ENCODE measurements at regions not wholly inside any gene's neighbourhood (a gene's known extent, or its start where the extent isn't known, plus 50 kb on each side); places are given as distances from the start of the nearest gene placed in this dataset.

DNA sequence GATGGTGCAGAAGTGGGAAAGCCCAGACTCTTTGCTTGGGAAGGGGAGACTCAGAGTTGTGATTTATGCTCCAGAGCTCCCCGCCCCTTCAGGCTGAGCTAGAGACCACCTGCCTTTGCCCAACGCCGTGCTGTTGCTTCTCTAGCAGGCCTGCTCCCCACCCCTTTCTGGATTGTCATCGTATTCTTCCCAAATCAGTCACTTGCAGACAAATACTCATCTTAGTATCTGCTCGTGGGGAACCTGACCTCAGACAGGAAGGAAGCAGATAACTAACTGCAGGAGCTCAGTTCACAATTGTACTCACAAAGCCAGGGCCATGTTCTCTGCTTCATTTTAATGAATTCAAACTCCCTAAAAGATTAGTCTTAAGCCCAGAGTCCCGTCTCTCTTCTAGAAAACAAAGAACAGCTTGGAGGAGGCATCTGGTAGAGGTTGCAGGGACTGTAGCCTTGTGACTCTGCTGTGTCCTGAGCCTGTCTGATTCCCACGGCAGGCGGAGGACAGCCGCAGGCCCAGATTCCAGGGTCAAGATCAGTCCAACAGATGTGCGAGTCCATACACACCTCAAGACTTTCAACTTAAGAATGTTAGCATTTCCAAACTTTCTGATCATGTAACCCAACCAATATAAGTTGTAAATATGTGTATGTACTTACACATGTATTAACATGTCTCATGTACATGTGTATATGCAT lies 57.2 kb upstream of the GGTLC1 start:
- Histone ChIP-seq H3K36me3 (ENCODE audit: control insufficient read depth in 4 of 4, insufficient read depth in 3 of 4, low read depth in 1 of 4, low read length in 3 of 4) (no peaks in the 10 kb centered on the region), H3K4me3 (ENCODE audit: low read depth in 1 of 3, low read length in 3 of 3) (no peak overlapping the region), H3K4me1 (ENCODE audit: control insufficient read depth in 4 of 4, insufficient read depth in 4 of 4, low read length in 3 of 4) (no peaks in the 10 kb centered on the region), H3K27me3 (ENCODE audit: control insufficient read depth in 4 of 4, insufficient read depth in 4 of 4, low read length in 3 of 4) (no peaks in the 10 kb centered on the region), H3K27ac (ENCODE audit: low read depth in 1 of 2, low read length in 2 of 2) (no peak overlapping the region), H3K9me3 (ENCODE audit: control insufficient read depth in 4 of 4, low read length in 3 of 4) (no peaks in the 10 kb centered on the region), H3K9ac (ENCODE audit: low read depth in 1 of 2, low read length in 2 of 2) (no peak overlapping the region)
- DNase-seq (ENCODE audit: low spot score), result no peak
- TF ChIP-seq TAF1 (conservative IDR thresholded peaks at IDR 0.05) (no peak), EGR1 (IDR thresholded peaks at IDR 0.05; ENCODE audit: low read depth in 2 of 2) (no peak), NR2F2 (IDR thresholded peaks at IDR 0.05) (no peak), YY1 (IDR thresholded peaks at IDR 0.05) (no peak), HNF4G (IDR thresholded peaks at IDR 0.05) (no peak), RAD21 (IDR thresholded peaks at IDR 0.05) (no peak), HNF4A (conservative IDR thresholded peaks at IDR 0.05) (no peak), FOXA1 (IDR thresholded peaks at IDR 0.05) (no peak)
- TF ChIP-seq, protein P1, sequence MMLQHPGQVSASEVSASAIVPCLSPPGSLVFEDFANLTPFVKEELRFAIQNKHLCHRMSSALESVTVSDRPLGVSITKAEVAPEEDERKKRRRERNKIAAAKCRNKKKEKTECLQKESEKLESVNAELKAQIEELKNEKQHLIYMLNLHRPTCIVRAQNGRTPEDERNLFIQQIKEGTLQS (IDR thresholded peaks at IDR 0.05), result no peak
- WGBS, result 79% methylated on average over 10 of the region's 10 CpGs

DNA sequence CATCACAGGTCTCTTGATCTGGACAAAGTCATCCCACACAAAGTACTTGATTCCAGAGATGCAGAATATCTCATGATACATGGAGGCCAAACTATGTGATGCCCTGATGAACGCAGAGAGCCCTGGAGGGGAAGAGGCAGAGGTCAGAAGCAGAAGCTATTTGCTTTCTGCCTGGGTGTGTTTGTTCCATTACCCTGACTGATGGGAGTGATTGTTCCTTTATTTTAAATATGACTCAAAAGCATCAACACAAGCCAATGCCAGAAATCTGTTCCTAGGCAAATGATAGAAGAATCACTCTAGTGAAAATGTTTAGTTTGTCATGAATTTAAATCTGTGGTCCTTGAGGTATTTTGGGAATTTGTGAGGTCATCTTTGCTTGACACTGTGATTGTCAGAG lies 54.7 kb upstream of the GGTLC1 start:
- Histone ChIP-seq H3K9ac (ENCODE audit: low read depth in 1 of 2, low read length in 2 of 2) (no peak overlapping the region), H3K4me3 (ENCODE audit: low read depth in 1 of 3, low read length in 3 of 3) (no peak overlapping the region), H3K27ac (ENCODE audit: low read depth in 1 of 2, low read length in 2 of 2) (no peak overlapping the region), H3K36me3 (ENCODE audit: control insufficient read depth in 4 of 4, insufficient read depth in 3 of 4, low read depth in 1 of 4, low read length in 3 of 4) (no peaks in the 10 kb centered on the region), H3K9me3 (ENCODE audit: control insufficient read depth in 4 of 4, low read length in 3 of 4) (no peaks in the 10 kb centered on the region), H3K27me3 (ENCODE audit: control insufficient read depth in 4 of 4, insufficient read depth in 4 of 4, low read length in 3 of 4) (no peaks in the 10 kb centered on the region), H3K4me1 (ENCODE audit: control insufficient read depth in 4 of 4, insufficient read depth in 4 of 4, low read length in 3 of 4) (no peaks in the 10 kb centered on the region)
- 92% methylated on average over 1 of the region's 1 CpG for WGBS
- TF ChIP-seq YY1 (IDR thresholded peaks at IDR 0.05), result no peak
- no peak for TF ChIP-seq HNF4G (IDR thresholded peaks at IDR 0.05)
- TF ChIP-seq, protein P2, sequence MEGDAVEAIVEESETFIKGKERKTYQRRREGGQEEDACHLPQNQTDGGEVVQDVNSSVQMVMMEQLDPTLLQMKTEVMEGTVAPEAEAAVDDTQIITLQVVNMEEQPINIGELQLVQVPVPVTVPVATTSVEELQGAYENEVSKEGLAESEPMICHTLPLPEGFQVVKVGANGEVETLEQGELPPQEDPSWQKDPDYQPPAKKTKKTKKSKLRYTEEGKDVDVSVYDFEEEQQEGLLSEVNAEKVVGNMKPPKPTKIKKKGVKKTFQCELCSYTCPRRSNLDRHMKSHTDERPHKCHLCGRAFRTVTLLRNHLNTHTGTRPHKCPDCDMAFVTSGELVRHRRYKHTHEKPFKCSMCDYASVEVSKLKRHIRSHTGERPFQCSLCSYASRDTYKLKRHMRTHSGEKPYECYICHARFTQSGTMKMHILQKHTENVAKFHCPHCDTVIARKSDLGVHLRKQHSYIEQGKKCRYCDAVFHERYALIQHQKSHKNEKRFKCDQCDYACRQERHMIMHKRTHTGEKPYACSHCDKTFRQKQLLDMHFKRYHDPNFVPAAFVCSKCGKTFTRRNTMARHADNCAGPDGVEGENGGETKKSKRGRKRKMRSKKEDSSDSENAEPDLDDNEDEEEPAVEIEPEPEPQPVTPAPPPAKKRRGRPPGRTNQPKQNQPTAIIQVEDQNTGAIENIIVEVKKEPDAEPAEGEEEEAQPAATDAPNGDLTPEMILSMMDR (IDR thresholded peaks at IDR 0.05; ENCODE audit: low read depth, low read length, missing input control), result no peak
- no peak for TF ChIP-seq FOXA2 (IDR thresholded peaks at IDR 0.05)
- no peak for TF ChIP-seq NR2F2 (IDR thresholded peaks at IDR 0.05)
- TF ChIP-seq, protein P3, sequence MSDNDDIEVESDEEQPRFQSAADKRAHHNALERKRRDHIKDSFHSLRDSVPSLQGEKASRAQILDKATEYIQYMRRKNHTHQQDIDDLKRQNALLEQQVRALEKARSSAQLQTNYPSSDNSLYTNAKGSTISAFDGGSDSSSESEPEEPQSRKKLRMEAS (IDR thresholded peaks at IDR 0.05), result no peak
- no peak for TF ChIP-seq RXRA (IDR thresholded peaks at IDR 0.05)
- TF ChIP-seq TAF1 (conservative IDR thresholded peaks at IDR 0.05), result no peak
- TF ChIP-seq, protein P1 (IDR thresholded peaks at IDR 0.05), result no peak
- TF ChIP-seq RAD21 (IDR thresholded peaks at IDR 0.05), result no peak
- no peak for TF ChIP-seq SP1 (IDR thresholded peaks at IDR 0.05)
- no peak for TF ChIP-seq HNF4A (conservative IDR thresholded peaks at IDR 0.05)
- TF ChIP-seq JUND (IDR thresholded peaks at IDR 0.05), result no peak
- TF ChIP-seq GABPA (IDR thresholded peaks at IDR 0.05 in 1 of 2, conservative IDR thresholded peaks at IDR 0.05 in 1 of 2), result no peak
- no peak for TF ChIP-seq EGR1 (IDR thresholded peaks at IDR 0.05; ENCODE audit: low read depth in 2 of 2)
- no peak for DNase-seq (ENCODE audit: low spot score)

DNA sequence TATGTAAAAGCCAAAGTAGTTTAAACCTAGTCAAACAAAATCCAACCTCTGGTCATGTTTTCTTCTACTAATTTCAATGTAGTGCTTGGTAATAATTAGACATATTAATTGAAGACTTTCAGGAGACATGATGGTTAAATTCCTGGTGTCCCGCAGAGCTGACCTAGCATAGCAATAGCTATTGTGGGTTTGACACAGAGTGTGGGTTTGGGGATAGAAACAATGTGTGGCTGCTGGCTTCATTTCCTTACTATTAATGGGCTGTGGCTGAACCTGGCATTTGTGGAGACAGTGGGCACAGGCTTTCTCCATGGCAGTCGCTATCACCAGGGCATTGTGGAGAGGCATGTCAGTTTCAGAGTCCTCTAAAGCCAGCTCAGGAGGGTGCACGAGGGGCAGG lies 54.1 kb upstream of the GGTLC1 start:
- Histone ChIP-seq H3K36me3 (ENCODE audit: control insufficient read depth in 4 of 4, insufficient read depth in 3 of 4, low read depth in 1 of 4, low read length in 3 of 4) (no peaks in the 10 kb centered on the region), H3K9ac (ENCODE audit: low read depth in 1 of 2, low read length in 2 of 2) (no peak overlapping the region), H3K4me1 (ENCODE audit: control insufficient read depth in 4 of 4, insufficient read depth in 4 of 4, low read length in 3 of 4) (no peaks in the 10 kb centered on the region), H3K9me3 (ENCODE audit: control insufficient read depth in 4 of 4, low read length in 3 of 4) (no peaks in the 10 kb centered on the region), H3K4me3 (ENCODE audit: low read depth in 1 of 3, low read length in 3 of 3) (no peak overlapping the region), H3K27me3 (ENCODE audit: control insufficient read depth in 4 of 4, insufficient read depth in 4 of 4, low read length in 3 of 4) (no peaks in the 10 kb centered on the region), H3K27ac (ENCODE audit: low read depth in 1 of 2, low read length in 2 of 2) (no peak overlapping the region)
- TF ChIP-seq, protein P4, sequence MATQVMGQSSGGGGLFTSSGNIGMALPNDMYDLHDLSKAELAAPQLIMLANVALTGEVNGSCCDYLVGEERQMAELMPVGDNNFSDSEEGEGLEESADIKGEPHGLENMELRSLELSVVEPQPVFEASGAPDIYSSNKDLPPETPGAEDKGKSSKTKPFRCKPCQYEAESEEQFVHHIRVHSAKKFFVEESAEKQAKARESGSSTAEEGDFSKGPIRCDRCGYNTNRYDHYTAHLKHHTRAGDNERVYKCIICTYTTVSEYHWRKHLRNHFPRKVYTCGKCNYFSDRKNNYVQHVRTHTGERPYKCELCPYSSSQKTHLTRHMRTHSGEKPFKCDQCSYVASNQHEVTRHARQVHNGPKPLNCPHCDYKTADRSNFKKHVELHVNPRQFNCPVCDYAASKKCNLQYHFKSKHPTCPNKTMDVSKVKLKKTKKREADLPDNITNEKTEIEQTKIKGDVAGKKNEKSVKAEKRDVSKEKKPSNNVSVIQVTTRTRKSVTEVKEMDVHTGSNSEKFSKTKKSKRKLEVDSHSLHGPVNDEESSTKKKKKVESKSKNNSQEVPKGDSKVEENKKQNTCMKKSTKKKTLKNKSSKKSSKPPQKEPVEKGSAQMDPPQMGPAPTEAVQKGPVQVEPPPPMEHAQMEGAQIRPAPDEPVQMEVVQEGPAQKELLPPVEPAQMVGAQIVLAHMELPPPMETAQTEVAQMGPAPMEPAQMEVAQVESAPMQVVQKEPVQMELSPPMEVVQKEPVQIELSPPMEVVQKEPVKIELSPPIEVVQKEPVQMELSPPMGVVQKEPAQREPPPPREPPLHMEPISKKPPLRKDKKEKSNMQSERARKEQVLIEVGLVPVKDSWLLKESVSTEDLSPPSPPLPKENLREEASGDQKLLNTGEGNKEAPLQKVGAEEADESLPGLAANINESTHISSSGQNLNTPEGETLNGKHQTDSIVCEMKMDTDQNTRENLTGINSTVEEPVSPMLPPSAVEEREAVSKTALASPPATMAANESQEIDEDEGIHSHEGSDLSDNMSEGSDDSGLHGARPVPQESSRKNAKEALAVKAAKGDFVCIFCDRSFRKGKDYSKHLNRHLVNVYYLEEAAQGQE (IDR thresholded peaks at IDR 0.05), result no peak
- WGBS, result 91% methylated on average over 3 of the region's 3 CpGs
- DNase-seq (ENCODE audit: low spot score), result no peak
